Lower leg skin (tissue), 4 donors: ENCODE measurements at regions not wholly inside any gene's neighbourhood (a gene's known extent, or its start where the extent isn't known, plus 50 kb on each side); places are given as distances from the start of the nearest gene placed in this dataset.

Experiments
- DNase-seq, 2 donors: peaks; one replicate each; pipeline ENCODE4 v3.0.0-alpha.2; 2019; ENCODE audit warnings: low spot score in 2 of 2
- H3K4me3 ChIP-seq: fragments of 200-600 bp; sonication (generic); 2 replicates; pipeline ENCODE4 v1.5.1; 2017; ENCODE audit warnings: mild to moderate bottlenecking, low read depth; ENCODE audit not compliant: poor library complexity, severe bottlenecking
- POLR2A ChIP-seq, 2 donors: fragments of 450-650 bp; IDR thresholded peaks; one replicate each; pipeline ENCODE4 v1.6.1; 2016 to 2017; ENCODE audit warnings: antibody characterized with exemption in 2 of 2, mild to moderate bottlenecking in 1 of 2, moderate library complexity in 1 of 2
- WGBS, 2 donors: methylation state at CpG; one replicate each; pipeline ENCODE4 v1.1.5; 2018; 5-methylcytosine and 5-hydroxymethylcytosine counted together
- intact Hi-C: fragments of 100-400 bp; cut with DNase I; formaldehyde crosslinking; loops from one replicate; pipeline ENCODE4 v1.15.0; 2023; ENCODE audit warnings: low total_unique reads
- TF ChIP-seq, protein P1 (sequence below), 3 donors: fragments of 450-650 bp; IDR thresholded peaks; one replicate each; pipeline ENCODE4 v1.5.1; 2016; ENCODE audit warnings: antibody characterized with exemption in 3 of 3, mild to moderate bottlenecking in 3 of 3, moderate library complexity in 2 of 3

DNA sequence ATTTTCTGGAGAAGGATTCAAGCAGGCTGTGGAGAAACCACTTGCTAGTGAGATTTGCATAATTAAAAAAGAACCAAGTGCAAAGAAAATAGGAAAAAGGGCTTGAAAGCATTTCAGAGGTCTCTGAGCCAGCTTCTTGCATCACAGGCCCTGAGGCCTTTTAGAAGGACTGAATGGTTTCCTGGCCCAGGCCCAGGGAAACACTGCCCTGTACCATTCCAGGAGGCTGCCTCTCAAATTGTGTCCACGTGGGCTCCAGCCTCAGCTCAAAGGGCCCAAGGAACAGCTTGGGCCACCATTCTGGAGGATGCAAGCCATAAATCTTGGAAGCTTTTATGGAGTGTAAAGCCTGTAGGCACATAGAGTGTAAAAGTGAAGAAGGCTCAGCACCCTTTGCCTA lies 523.3 kb upstream of the VRK2 start:
- 42 to 60% methylated on average over 1 of the region's 1 CpG for WGBS, 2 donors
- no peak for TF ChIP-seq POLR2A (IDR thresholded peaks at IDR 0.05)
- TF ChIP-seq, protein P1, sequence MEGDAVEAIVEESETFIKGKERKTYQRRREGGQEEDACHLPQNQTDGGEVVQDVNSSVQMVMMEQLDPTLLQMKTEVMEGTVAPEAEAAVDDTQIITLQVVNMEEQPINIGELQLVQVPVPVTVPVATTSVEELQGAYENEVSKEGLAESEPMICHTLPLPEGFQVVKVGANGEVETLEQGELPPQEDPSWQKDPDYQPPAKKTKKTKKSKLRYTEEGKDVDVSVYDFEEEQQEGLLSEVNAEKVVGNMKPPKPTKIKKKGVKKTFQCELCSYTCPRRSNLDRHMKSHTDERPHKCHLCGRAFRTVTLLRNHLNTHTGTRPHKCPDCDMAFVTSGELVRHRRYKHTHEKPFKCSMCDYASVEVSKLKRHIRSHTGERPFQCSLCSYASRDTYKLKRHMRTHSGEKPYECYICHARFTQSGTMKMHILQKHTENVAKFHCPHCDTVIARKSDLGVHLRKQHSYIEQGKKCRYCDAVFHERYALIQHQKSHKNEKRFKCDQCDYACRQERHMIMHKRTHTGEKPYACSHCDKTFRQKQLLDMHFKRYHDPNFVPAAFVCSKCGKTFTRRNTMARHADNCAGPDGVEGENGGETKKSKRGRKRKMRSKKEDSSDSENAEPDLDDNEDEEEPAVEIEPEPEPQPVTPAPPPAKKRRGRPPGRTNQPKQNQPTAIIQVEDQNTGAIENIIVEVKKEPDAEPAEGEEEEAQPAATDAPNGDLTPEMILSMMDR (IDR thresholded peaks at IDR 0.05), result no peak
- no peak for DNase-seq
- no peak overlapping the region for H3K4me3 ChIP-seq
- intact Hi-C loops, result no loop called here

DNA sequence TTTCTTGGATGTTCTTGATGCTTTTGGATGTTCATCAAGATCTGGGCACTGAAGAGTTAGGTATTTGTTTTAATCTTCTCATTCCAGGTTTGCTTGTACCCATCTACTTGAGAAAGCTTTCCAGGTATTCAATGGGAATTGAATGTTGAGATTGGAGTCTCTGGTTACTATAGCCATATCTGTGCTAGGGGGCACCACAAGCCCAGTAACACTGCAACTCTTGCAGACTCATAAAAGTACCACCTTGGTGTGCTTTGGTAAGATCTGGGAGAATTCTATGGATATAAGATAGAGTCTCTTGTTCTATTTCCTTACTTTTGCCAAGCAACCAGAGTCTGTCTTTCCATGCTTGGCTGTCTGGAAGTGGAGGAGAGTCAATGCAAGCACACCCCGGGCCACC lies 518.9 kb upstream of the VRK2 start:
- intact Hi-C loops, result no loop called here
- H3K4me3 ChIP-seq, result no peak overlapping the region
- 82 to 100% methylated on average over 1 of the region's 1 CpG for WGBS, 2 donors
- no peak for TF ChIP-seq POLR2A (IDR thresholded peaks at IDR 0.05)
- TF ChIP-seq, protein P1 (IDR thresholded peaks at IDR 0.05), result no peak
- no peak for DNase-seq

DNA sequence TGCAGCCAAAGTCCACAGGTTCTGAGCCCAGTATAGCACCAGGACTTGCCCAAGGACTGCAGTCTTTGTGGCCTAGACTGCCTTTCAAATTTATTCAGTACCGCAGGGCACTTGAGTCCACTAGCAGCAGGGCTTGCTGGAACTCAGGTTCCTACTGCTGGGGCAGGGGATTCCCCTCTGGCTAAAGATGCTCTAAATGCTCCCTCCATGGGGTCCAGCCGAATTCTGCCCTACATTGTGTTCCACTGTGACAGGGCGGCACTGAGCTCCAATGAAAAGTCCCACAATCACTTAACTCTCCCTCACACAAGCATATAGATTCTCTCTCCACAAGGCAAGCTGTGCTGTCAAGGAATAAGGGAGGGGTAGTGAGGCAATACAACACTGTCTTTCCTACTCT lies 518.1 kb upstream of the VRK2 start:
- TF ChIP-seq POLR2A (IDR thresholded peaks at IDR 0.05), result no peak
- TF ChIP-seq, protein P1 (IDR thresholded peaks at IDR 0.05), result no peak
- WGBS, 2 donors, result 68 to 84% methylated on average over 3 of the region's 3 CpGs

DNA sequence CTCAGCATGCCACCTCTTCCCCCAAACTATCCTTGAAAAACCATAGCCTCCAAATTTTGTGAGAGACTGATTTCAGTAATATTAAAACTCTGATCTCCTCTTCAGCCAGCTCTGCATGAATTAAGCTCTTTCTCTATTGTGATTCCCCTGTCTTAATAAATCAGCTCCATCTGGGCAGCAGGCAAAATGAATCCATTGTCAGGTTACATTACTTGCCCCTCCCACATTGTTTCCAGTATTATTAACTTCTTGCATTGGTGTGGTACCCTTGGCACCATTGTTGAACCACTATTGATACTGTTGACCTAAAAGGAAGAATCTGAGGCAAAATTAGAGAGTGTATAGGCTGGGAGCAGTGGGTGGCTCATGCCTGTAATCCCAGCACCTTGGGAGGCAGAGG lies 512.2 kb upstream of the VRK2 start:
- no peak for DNase-seq
- intact Hi-C loops, result no loop called here
- TF ChIP-seq, protein P1 (IDR thresholded peaks at IDR 0.05), result no peak
- TF ChIP-seq POLR2A (IDR thresholded peaks at IDR 0.05), result no peak
- H3K4me3 ChIP-seq, result no peak overlapping the region

More for the DNA sequence above, 518.1 kb upstream of the VRK2 start:
- no peak overlapping the region for H3K4me3 ChIP-seq
- DNase-seq, result no peak
- intact Hi-C loops, result no loop called here

DNA sequence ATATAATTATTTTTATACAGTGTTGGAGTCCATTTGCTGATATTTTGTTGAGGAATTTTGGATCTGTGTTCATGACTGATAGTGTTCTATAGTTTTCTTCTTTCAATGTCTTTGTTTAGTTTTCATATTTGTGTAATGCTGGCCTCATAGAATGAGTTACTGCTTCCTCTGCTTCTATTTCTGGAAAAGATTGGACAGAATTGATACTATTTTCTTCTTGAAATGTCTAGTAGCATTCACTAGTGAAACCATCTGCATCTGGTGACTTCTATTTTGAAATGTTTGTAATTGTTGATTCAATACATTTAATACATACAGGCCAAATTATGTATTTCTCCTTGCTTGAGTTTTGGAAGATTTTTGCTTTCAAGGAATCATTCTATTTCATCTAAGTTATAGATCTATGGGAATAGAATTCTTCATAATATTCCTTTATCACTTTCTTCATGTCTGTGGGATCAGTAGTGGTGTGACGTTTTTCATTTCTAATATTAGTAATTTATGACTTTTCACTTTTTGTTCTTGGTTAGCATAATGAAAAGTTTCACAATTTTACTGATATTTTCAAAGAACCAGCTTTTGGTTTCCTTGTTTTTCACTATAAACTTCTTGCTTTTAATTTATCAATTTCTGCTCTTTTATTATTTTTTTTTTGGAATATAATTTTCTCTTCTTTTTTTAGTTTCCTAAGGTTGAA lies 509.9 kb upstream of the VRK2 start:
- H3K4me3 ChIP-seq, result no peak overlapping the region
- TF ChIP-seq, protein P1 (IDR thresholded peaks at IDR 0.05), result no peak
- no peak for TF ChIP-seq POLR2A (IDR thresholded peaks at IDR 0.05)
- 31 to 39% methylated on average over 1 of the region's 1 CpG for WGBS, 2 donors
- intact Hi-C loops, result no loop called here
- DNase-seq, result no peak

DNA sequence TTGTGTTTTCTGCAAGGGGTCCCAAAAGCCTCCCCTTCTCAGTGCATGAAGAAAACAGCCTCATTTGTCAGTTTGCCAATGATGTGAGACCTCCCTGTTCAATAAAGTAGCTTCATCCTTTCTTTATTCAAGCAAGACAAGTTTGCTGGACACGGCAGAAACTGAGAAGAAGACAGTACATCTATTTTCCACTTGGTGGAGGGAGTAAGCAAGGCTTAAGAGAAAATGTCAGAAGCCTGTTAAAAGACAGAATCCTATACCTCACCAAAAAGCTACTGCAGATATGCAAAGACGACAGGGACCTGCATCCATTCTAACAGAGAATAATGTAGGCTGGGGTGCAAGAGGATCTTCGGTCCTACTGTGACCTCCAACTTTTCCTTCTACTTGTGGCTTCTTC lies 506.8 kb upstream of the VRK2 start:
- WGBS, 2 donors, result 79 to 80% methylated on average over 3 of the region's 3 CpGs
- intact Hi-C loops, result no loop called here
- no peak for TF ChIP-seq POLR2A (IDR thresholded peaks at IDR 0.05)
- TF ChIP-seq, protein P1 (IDR thresholded peaks at IDR 0.05), result no peak
- no peak for DNase-seq
- no peak overlapping the region for H3K4me3 ChIP-seq
